Memory B cell (primary cell): ENCODE measurements at regions not wholly inside any gene's neighbourhood (a gene's known extent, or its start where the extent isn't known, plus 50 kb on each side); places are given as distances from the start of the nearest gene placed in this dataset.

ENCODE experiments used
- ATAC-seq: fragments of 150-1000 bp; cut with Tn5 transposase; 2 replicates; pipeline ENCODE4 v1.10.0; 2021; ENCODE audit warnings: low read depth, mild to moderate bottlenecking, moderate library complexity
- DNase-seq, 2 donors: peaks; one replicate each; pipeline ENCODE4 v3.0.0; 2022; ENCODE audit warnings: low spot score in 2 of 2
- H3K27ac Mint-ChIP-seq: one replicate; pipeline ENCODE4 v1.8.0; 2022; ENCODE audit warnings: mild to moderate bottlenecking, moderate library complexity, mixed read lengths
- H3K27me3 Mint-ChIP-seq: one replicate; pipeline ENCODE4 v1.8.0; 2022; ENCODE audit warnings: mixed read lengths
- H3K36me3 Mint-ChIP-seq: one replicate; pipeline ENCODE4 v1.8.0; 2022; ENCODE audit warnings: mild to moderate bottlenecking, mixed read lengths
- H3K4me1 Mint-ChIP-seq: one replicate; pipeline ENCODE4 v1.8.0; 2022; ENCODE audit warnings: mixed read lengths
- H3K4me3 Mint-ChIP-seq: one replicate; pipeline ENCODE4 v1.8.0; 2022; ENCODE audit warnings: mild to moderate bottlenecking, moderate library complexity, mixed read lengths
- H3K9me3 Mint-ChIP-seq: one replicate; pipeline ENCODE4 v1.8.0; 2022; ENCODE audit warnings: mixed read lengths

DNA sequence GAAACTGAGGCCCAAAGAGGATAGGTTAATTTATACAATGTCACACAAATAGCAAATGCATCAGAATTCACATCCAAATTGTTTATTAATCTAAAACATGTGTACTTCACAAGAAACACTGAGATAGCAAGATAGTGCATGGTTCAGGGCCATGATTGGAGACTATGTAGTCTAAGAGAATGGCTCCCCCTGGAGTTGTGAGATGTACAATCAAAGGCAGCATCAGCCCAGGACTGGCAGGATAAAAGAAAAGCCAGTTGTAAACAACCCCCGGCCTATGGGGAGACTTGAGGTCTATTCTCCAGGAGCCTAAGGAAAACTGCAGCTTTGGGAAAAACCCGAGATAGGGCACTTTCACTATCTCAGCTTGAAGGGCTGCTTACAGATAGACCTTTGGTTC is 511.0 kb downstream of the OMA1 start:
- Mint-ChIP-seq H3K4me1 (peaks cover 5% of the 10 kb centered on the region), H3K4me3 (no peak overlapping the region), H3K36me3 (no peaks in the 10 kb centered on the region), H3K27me3 (peaks cover 10% of the 10 kb centered on the region), H3K27ac (no peak overlapping the region), H3K9me3 (no peaks in the 10 kb centered on the region)
- DNase-seq, result no peak
- ATAC-seq, result no peak

DNA sequence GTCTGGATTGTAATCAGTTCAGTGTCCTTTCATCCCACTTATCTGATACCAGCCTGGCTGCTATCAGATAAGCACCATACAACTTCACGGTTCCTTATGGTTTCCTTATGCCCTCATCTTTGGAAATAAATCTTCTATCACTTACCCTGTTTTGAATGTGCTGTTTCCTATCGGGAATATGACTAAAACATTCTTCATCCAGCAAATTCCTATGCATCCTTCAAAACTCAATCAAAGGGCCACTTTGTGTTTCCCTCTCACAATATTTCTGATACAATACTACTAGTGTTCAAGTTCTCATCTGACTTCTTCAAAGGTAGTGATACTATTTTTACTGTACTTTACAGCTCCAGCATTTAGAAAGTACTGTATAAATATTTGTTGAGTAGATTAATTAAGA is 513.2 kb downstream of the OMA1 start:
- Mint-ChIP-seq H3K36me3 (no peaks in the 10 kb centered on the region), H3K27ac (no peak overlapping the region), H3K27me3 (peaks cover 8% of the 10 kb centered on the region), H3K4me1 (peaks cover 3% of the 10 kb centered on the region), H3K4me3 (no peak overlapping the region), H3K9me3 (no peaks in the 10 kb centered on the region)
- DNase-seq (no peak), ATAC-seq (no peak)

DNA sequence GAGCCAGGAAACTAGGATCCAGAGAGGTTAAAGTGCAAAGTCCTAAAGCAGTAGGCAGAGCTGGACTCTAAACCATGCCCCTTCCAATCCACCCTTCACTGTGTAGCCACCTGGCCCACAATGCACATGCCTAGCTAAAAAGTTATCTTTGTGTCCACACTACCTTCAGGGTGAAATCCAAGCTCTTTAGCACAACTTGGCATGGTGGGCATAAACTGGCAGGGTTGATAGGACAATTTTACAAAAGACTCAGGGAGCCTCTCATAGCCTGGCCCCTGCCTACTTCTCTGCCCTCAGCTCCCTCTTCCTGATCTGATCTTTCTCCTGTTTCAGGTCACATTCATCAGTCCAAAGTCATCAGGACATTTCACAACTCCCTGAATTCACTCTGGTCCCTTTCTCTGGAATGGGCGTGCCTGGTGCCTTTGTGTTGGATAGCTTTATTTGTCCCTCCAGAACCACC is 513.9 kb downstream of the OMA1 start:
- H3K36me3 Mint-ChIP-seq, result no peaks in the 10 kb centered on the region
- H3K27me3 Mint-ChIP-seq, result peaks cover 8% of the 10 kb centered on the region
- H3K27ac Mint-ChIP-seq, result no peak overlapping the region
- H3K4me3 Mint-ChIP-seq, result no peak overlapping the region
- H3K4me1 Mint-ChIP-seq, result no peaks in the 10 kb centered on the region
- H3K9me3 Mint-ChIP-seq, result no peaks in the 10 kb centered on the region
- ATAC-seq, result no peak
- no peak for DNase-seq

DNA sequence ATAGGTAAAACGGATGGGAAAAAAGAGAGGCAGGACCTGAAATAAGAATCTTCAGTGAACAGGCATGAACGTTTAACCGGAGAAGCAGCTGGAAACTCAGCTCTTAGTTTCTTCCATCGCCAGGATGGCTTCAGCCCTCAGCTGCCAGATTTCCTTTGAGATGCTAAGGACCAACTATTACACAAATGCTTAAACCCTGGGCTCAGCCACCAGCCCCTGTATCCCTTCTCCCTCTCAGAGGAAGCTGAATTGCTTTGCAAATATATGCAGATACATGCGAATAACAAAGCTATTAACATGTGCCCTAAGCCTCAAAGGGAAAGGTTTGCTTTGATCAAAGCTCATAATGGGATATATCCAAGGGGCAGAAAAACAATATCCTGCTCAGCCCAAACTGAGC is 515.1 kb downstream of the OMA1 start:
- Mint-ChIP-seq H3K4me1 (no peaks in the 10 kb centered on the region), H3K27me3 (peaks cover 5% of the 10 kb centered on the region), H3K36me3 (no peaks in the 10 kb centered on the region), H3K4me3 (no peak overlapping the region), H3K27ac (no peak overlapping the region), H3K9me3 (no peaks in the 10 kb centered on the region)
- DNase-seq (no peak), ATAC-seq (no peak)

DNA sequence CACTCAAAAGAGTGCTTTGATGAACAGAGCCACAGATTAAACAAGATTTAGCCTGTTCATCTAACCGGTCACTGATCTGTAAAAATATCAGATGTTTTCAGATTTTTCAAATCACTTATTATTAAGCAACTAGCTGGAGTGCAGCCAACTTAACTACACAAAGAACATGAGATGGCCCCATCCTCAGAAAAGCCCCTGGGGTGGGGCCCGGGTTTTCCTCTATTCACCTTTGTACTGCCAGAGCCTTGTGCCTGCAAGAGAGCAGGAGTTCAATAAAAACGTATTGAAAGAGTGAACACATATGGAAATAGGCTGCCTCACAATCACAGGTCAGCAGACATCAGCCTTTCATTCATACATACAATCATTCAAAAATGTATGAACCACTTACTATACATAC is 516.1 kb downstream of the OMA1 start:
- peaks cover 5% of the 10 kb centered on the region for H3K27me3 Mint-ChIP-seq
- H3K36me3 Mint-ChIP-seq, result no peaks in the 10 kb centered on the region
- no peak overlapping the region for H3K4me3 Mint-ChIP-seq
- H3K4me1 Mint-ChIP-seq, result no peaks in the 10 kb centered on the region
- DNase-seq, result no peak
- no peaks in the 10 kb centered on the region for H3K9me3 Mint-ChIP-seq
- no peak for ATAC-seq
- H3K27ac Mint-ChIP-seq, result no peak overlapping the region

DNA sequence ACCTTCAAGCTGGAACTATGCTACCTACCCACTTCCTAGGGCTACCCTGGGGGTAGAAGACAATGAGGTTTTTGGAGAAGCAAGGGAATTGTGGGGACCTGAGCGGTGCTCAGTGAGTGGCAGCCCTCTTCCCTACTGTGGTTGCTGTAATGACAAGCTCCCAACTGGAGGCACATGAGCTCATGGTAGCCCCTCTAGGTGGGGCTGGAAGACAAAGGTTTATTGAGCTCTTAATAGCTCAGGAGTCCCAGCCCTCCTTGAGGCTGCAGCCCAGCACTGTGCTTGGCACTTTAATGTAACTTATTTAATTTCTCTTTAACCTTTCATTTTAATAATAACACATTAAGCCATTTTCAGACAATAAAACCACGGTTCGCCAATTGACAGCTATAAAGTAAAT is 528.9 kb downstream of the OMA1 start:
- Mint-ChIP-seq H3K27ac (no peak overlapping the region), H3K36me3 (no peaks in the 10 kb centered on the region), H3K4me1 (no peaks in the 10 kb centered on the region), H3K27me3 (peaks cover 10% of the 10 kb centered on the region), H3K9me3 (no peaks in the 10 kb centered on the region), H3K4me3 (no peak overlapping the region)
- ATAC-seq (no peak), DNase-seq (no peak)

DNA sequence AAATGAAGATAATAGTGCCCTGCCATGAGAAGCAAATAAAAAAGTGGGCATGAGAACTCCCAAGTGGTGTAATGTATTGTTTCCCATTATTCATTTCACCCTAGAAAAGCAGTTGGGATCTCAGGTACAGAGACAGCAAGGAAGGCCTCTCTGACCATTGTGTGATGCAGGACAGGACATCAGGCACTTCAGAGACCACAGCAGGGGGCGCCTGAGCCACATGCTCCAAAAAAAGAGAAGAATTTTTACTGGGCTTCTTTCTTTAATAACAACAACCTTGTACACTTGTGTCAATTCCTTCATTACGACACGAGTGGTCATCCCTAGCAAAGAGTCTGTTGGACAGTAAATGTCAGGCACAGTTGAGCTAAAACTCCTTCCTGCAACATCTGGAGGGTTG is 533.3 kb downstream of the OMA1 start:
- DNase-seq, result no peak
- no peaks in the 10 kb centered on the region for H3K4me1 Mint-ChIP-seq
- no peaks in the 10 kb centered on the region for H3K36me3 Mint-ChIP-seq
- no peak overlapping the region for H3K27ac Mint-ChIP-seq
- peaks cover 7% of the 10 kb centered on the region for H3K27me3 Mint-ChIP-seq
- ATAC-seq, result no peak
- no peak overlapping the region for H3K4me3 Mint-ChIP-seq
- no peaks in the 10 kb centered on the region for H3K9me3 Mint-ChIP-seq

DNA sequence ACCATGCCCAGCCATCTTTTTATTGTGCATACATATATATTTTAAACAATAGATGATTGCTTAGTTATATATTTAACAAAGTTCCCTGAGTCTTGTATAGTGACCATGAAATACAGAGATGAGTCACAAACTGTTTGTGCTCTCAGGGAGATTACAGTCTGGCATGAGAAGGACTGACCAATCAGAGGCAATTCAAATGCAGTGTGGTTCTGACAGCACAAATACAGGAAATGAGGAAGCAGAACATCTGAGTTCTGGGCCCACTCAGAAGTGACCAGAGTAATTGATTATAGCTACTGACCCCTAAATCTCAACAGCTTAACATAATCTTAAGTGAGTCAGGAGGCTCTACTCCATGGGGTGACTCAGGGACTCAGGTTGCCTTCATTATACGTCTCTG is 534.5 kb downstream of the OMA1 start:
- no peaks in the 10 kb centered on the region for H3K4me1 Mint-ChIP-seq
- no peak overlapping the region for H3K27ac Mint-ChIP-seq
- H3K36me3 Mint-ChIP-seq, result no peaks in the 10 kb centered on the region
- peaks cover 5% of the 10 kb centered on the region for H3K27me3 Mint-ChIP-seq
- H3K4me3 Mint-ChIP-seq, result no peak overlapping the region
- H3K9me3 Mint-ChIP-seq, result no peaks in the 10 kb centered on the region
- DNase-seq (no peak), ATAC-seq (no peak)

DNA sequence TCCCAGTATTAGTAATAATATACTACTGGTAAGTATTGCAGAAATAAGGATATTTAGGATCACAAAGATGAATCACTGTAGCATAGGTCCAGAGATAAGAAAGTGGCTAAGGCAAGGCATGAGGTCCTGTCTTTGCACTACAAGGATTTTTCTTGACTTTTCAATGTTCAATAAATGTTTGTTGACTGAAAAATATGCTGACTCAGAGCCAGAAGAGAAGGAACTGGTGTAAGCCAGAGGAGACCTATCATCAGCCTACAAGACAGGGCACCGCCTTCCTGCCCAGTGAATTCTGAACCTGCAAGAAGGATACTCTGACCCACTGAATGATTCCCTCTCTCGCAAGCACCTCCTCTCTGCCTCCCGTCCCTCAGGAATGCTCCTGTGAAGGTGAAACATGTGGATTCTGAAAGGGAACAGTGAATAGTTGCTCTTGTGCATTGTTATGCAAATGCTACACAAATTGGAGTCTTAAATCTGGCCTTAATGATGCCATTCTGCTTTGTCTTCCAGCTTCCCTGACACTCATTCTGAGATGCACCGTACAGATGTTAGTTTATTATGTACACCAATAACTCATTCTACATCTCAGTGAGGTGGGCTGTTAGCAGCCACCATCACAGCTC is 540.0 kb downstream of the OMA1 start:
- H3K4me1 Mint-ChIP-seq, result no peaks in the 10 kb centered on the region
- H3K4me3 Mint-ChIP-seq, result no peak overlapping the region
- no peaks in the 10 kb centered on the region for H3K36me3 Mint-ChIP-seq
- DNase-seq (no peak), ATAC-seq (no peak)
- no peak overlapping the region for H3K27ac Mint-ChIP-seq
- H3K9me3 Mint-ChIP-seq, result no peaks in the 10 kb centered on the region
- peaks cover 7% of the 10 kb centered on the region for H3K27me3 Mint-ChIP-seq

DNA sequence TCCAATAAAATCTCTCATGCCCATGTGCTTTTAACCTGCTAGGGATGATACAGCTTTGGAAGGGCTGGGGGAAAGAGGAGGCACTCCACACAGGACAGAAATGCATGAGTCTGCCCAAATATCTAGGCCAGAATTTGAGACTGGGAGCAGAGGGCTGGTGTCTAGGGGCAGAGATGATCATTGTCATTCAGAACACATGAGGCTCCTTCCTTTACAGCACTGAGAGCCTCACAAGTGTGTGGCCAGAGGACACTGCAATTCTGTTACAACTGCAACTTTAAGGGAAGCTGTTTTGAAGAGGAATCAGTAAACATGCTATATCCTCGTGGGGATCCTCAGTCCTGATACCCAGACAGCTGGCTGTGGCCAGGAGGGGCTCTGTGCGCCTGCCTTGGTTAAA is 541.3 kb downstream of the OMA1 start:
- Mint-ChIP-seq H3K4me3 (no peak overlapping the region), H3K27me3 (peaks cover 11% of the 10 kb centered on the region), H3K9me3 (no peaks in the 10 kb centered on the region), H3K36me3 (no peaks in the 10 kb centered on the region), H3K4me1 (no peaks in the 10 kb centered on the region), H3K27ac (no peak overlapping the region)
- ATAC-seq, result no peak
- DNase-seq, result no peak

DNA sequence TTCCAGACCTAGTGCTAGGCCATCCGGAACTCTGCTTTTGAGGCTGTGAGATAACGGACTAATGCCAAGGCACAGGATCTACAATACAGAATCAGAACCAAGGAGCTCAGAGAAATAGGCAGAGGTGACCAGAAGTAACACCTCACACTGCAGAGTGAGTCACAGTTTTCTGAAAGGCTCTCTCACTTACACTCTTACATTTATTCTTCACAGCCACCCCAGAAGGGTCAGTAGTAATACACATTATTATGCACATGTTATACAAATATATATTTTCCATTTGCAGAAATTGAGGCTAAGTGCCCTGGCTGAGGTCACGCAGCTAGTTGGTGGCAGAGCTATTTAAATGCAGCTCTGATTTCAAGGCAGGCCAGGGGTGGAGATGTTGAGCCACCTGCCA is 542.5 kb downstream of the OMA1 start:
- ATAC-seq (no peak), DNase-seq (no peak)
- Mint-ChIP-seq H3K27me3 (peaks cover 14% of the 10 kb centered on the region), H3K4me1 (no peaks in the 10 kb centered on the region), H3K4me3 (no peak overlapping the region), H3K9me3 (peaks cover 2% of the 10 kb centered on the region), H3K27ac (no peak overlapping the region), H3K36me3 (no peaks in the 10 kb centered on the region)

DNA sequence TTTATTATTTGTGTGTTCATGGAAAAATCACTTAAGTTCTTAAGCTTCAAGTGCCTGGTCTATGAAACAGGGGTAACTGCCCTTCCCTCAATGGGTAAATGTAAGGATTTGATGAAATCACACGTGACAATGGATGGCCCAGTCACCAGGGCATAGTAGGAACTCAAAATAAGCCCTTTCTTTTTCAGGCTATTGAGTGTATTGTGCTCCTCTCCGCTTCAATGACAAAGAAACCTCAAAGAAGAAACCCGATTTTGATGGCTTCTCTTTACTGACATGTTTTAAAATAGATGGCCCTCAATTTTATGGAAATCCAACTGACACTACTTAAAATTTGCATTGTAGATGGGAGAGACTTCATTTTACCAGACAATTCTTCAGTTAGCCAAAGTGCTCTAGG is 543.5 kb downstream of the OMA1 start:
- DNase-seq, result no peak
- H3K27ac Mint-ChIP-seq, result no peak overlapping the region
- peaks cover 2% of the 10 kb centered on the region for H3K9me3 Mint-ChIP-seq
- H3K4me3 Mint-ChIP-seq, result no peak overlapping the region
- H3K36me3 Mint-ChIP-seq, result no peaks in the 10 kb centered on the region
- no peak for ATAC-seq
- no peaks in the 10 kb centered on the region for H3K4me1 Mint-ChIP-seq
- H3K27me3 Mint-ChIP-seq, result peaks cover 14% of the 10 kb centered on the region

DNA sequence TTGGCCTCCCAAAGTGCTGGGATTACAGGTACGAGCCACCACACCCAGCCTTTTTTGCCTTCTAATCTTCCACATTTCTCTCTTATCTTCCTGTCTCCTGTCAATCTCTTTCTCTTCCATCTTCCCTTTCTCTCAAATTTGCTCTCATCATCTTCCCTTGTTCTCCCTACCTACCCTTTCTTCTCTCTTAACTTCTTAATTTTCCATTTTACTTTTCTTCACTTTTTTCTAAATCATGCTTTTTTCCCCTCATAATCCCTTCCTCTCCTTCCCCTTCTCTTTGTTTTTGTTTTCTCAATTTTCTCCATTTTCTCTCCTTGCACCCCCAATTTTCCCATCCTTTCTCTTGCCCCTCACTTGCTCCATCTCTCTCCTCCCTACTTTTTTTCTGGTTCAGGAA is 545.7 kb downstream of the OMA1 start:
- H3K36me3 Mint-ChIP-seq, result no peaks in the 10 kb centered on the region
- H3K4me3 Mint-ChIP-seq, result no peak overlapping the region
- ATAC-seq (no peak), DNase-seq (no peak)
- H3K27me3 Mint-ChIP-seq, result peaks cover 14% of the 10 kb centered on the region
- H3K27ac Mint-ChIP-seq, result no peak overlapping the region
- peaks cover 8% of the 10 kb centered on the region for H3K9me3 Mint-ChIP-seq
- H3K4me1 Mint-ChIP-seq, result no peaks in the 10 kb centered on the region

DNA sequence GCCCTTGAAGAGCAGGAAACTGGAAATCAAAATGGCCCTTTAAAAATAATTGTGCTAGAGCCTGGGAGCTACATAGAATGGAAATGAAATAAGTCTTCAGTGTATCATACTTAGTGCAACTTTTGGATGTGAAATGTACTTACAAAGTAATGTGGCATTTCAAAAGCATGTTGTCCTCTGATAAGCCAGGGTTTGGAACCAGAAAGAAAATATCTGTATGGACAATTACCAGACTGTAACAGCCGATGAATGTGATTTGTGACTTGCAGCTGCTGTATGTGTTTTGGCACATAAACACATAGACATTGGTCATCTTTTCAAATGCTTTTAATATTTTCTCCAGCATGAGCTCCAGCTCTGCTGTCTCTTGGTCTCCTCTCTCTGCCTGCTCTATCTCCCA is 546.4 kb downstream of the OMA1 start:
- no peak overlapping the region for H3K4me3 Mint-ChIP-seq
- no peaks in the 10 kb centered on the region for H3K4me1 Mint-ChIP-seq
- DNase-seq, result no peak

DNA sequence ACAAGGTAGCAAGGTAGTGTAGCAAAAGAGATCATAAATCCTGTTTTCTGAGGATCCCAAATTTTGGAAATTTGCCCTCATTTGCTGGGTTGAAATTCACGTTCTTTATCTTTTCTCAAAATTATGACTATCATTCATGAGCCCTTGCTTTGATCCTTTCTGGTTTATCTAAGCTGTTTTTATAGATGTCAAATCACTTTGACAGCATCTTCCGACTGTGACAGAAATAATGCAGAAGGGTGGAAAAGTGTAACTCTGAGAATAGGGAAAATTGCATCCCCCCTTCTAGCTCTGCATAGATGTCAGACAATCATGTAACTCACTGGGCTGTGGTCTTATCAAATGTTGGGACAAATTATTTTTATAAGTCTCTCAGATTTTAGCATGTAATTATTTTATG is 550.1 kb downstream of the OMA1 start:
- DNase-seq, result no peak
- Mint-ChIP-seq H3K27me3 (peaks cover 10% of the 10 kb centered on the region), H3K27ac (no peak overlapping the region), H3K9me3 (peaks cover 8% of the 10 kb centered on the region), H3K4me1 (no peaks in the 10 kb centered on the region), H3K4me3 (no peak overlapping the region), H3K36me3 (no peaks in the 10 kb centered on the region)
- no peak for ATAC-seq

More for the DNA sequence above, 546.4 kb downstream of the OMA1 start:
- no peak overlapping the region for H3K27ac Mint-ChIP-seq
- no peaks in the 10 kb centered on the region for H3K36me3 Mint-ChIP-seq
- H3K9me3 Mint-ChIP-seq, result peaks cover 8% of the 10 kb centered on the region
- peaks cover 14% of the 10 kb centered on the region for H3K27me3 Mint-ChIP-seq
- ATAC-seq, result no peak
